T-helper 2 cell treated with Interferon-gamma antibody and Interleukin-4, amounts not matched to agents 100 ng/mL and 5 ng/mL, for 36 hours (primary cell): ENCODE measurements at regions not wholly inside any gene's neighbourhood (a gene's known extent, or its start where the extent isn't known, plus 50 kb on each side); places are given as distances from the start of the nearest gene placed in this dataset.

Experiments
- intact Hi-C: fragments of 100-400 bp; cut with micrococcal nuclease; formaldehyde crosslinking; loops from one replicate; pipeline ENCODE4 v1.15.1; 2023

DNA sequence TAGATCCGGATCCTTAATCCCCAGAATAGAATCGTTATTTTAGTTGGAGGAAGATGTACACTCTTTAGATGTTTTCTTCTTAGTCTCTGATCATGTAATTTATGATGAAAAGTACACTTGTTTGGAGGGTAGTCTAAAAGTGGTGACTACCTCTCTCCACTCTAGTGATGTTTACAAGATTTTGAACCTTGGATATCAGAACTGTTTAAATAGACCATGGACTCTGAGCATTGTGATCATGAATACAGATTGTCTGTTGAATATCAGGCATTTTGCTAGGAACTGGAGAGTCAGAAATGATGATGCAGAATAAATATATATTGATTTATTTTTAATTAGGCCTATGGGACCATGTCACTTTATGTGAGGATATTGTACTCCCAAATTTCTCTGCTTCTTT lies 706.3 kb upstream of the WWC1 start:
- intact Hi-C loops, result no loop called here

DNA sequence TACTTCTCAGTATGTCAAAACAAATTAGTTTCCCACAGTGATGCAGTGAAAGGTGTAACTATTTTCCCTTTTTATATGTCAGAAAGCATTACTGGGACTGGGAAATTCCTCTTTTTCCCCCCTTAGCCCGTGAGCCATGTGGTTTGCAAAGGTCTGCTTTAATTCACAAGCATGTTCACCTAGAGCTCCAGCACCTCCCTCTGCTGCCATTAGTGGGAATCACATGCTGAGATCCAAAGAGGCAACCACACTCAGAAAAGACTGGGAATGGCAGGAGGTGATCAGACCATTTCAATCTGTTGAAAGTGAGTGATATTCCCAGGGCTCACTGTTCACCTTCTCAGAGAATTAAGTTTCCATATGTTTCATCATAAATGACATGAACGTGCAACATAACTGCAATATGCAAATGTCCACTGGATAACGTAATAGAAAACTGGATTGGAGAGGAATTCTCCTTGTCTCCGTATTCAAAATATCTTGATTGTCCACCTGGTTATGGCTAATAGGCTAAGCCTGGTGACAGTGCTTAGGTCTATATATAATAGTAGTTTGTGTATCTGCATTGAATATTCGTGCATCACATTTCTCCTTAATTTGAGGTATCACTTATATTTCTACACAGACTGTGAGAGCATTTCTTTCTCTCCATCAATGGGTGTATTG lies 703.5 kb upstream of the WWC1 start:
- intact Hi-C loops, result no loop called here

DNA sequence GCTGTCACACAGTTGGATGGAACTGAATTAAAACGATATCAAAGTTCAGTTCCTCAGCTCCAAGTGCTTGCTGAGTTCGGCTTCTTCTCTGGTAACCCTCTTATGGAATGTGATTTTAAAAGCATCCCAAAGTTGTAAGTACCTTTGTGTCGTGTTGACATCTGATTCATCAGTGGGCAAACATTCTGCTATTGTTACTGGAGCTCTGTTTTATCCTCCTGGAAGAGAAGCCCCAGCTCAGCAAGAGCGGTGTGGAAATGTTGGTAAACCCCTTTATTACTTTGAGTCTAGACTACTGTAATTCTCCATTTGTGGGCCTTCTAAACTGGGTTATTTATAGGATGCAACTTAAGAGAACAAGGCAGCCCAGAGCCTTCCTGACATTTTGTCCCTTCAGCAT lies 699.3 kb upstream of the WWC1 start:
- intact Hi-C loops, result no loop called here

DNA sequence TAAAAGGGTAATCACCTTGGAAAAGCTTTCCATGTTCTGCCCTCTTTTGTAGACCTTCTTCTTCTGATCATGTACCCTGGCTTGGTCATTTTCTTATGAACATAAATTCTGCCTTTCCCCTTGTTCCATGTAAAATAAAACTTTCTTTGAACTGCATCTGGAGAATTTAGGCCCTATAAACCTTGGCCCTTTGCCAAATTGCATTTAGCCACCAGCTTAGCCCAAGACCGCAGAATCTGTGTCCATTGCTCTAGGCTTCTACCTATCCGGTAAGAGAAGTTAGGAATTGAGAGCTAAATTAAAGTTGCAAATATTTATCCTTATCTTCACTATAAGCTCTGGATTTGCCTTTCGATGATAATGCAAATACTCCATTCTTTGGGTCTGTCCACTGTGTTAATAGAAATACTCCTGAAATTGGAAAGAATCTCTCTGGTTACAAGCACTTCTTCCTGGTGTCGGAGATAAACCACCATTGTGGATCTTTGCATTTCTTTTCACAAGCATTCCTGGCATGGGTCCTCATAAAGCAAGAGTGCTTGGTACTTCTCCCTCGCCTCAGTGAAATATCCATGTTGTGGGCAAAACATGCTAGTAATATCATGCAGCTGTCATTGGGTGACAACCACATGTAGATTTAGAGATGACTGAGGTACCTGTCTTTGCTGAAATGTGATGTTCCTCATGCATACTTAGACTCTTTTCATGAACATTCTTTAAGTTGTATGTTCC lies 698.0 kb upstream of the WWC1 start:
- intact Hi-C loops, result no loop called here

DNA sequence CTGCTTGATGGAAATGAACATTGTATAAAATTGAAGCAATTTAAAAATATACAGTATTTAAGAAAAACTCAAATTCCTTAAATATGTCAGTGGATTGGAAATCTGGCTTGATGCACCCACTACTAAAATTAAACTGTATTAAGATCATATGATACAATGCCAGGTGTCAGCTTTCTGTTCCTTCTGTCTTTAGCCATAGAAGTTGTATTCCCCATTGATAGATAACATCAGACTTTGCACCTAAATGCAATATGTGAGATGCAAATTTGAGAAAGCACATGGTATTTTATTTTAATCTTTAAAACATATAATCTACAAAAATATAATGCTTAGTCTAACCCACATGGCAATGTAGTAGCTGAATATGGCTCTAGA lies 697.4 kb upstream of the WWC1 start:
- intact Hi-C loops, result no loop called here

DNA sequence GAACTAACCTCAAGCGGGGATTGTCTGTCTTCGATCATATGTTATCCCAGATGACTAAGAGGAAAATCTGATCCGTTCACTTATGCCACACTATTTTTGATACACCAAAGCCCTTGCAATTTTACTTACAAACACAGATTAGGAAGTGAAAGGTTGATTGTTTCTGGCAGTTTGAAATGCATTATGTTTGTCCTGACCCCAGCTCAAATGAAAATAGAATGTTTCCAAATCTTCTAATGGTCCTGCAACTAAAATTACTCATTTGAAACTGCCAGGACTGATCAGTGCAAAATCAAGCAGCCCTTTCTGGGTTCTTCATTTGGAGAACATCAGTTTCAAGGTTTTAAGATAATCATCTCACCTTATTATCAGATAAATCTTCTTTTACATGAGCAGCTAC lies 696.7 kb upstream of the WWC1 start:
- intact Hi-C loops, result no loop called here

DNA sequence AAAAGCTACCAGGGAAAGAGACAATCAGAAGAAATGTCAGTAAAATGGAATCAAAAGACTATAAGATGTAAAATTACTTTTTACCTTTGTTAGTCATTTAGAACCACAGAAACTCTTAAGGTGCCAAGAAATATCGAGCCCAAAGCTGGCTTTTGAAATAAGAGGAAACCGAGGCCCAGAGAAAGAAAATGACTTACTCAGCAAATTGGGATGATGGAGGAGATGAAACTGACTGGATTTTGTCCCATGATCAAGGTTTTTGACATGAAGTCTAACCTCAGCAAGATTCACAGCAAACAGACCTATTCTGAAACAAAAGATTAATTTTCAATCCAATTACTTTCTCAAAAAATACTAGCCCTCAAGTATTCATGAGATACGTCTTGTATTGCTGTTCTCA lies 696.2 kb upstream of the WWC1 start:
- intact Hi-C loops, result no loop called here

DNA sequence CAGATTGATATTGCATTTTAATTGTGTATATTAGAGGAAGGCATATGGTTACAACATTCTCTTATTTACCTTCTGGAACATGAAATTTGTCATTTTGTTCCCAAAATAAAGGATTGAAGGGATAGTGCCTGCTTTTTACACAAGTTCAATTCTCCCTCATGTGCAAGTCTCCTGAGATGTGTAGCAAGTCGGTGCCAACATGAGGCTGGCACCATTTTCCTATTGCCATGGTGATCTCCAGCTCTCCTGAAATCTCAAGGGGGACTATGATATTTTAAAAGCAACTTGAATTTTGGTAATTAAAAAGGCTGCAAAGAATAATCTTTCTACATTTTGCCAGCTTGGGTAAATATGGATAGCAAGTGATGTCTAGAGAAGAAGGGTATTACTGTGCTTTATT lies 693.3 kb upstream of the WWC1 start:
- intact Hi-C loops, result no loop called here

DNA sequence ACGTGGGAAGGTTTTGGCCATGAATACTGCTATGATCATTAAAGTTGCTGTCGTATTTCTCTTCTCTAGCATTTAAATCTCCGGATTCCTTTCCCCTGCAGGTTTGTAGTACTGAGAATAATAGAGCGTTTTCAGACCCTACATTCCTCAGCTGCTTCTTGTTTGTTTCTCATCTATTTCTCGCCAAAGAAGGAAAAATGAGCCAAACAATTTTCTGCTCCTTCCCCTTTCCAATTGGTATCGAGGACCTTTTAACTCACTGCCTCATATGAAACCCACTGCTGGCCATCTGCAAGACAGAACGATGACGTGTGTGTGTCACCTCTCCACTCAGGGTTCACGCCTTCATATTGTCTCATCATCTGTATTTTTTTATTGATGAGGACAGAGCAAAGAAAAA lies 689.4 kb upstream of the WWC1 start:
- intact Hi-C loops, result no loop called here

DNA sequence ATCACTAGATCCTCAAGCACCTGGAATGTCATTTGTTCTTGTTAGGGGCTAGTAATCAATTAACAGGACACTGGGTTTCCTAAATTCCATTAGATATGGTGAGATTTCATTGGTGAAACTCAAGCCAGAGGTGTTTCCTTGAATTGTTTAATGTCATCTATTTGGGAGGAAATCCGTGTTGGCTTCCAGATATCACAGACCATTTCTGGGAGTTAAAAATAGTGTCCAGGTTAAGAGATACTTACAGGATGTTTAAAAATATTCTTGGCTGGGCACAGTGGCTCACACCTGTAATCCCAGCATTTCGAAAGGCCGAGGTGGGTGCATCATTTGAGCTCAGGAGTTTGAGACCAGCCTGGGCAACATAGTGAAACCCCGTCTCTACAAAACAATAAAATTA lies 688.3 kb upstream of the WWC1 start:
- intact Hi-C loops, result no loop called here

DNA sequence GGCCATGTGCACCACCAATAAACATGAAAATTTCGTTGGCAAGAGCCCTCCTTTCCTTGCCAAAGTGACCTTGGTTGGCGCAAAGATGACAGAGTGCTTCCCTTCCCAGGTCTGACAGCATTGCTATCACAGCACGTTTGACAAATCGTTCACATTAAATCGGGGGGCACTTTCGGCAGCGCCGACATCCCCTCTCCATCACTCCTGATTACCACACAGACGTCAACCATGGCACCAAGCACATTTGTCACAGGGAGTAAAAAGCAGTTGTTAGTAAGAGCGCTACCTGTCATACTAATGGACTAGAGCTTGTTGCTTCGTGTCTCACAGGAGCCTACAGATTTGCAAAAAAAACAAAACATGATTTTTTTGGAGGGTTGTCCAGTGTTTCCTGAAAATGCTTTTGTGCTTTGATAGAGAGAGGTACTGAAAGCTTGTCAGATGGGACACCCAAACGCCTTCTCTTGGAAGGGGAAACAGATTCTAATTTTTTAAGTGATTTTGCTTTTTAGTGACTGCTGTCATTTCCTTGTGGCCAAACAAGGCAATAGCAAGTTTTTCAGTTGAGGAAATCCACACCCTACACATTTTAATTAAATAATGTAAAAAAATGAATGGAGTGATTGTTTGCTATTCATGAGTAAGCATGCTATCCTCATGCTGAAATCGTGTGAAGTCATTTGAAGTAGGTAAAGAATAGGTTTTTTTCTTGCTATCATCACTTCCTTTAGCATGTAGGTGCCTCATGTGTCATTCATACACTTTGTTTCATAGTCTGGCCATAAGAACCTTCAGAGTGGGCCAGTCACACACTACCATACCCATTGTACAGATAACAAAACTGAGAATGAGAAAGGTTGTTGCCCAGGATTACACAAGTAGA lies 682.8 kb upstream of the WWC1 start:
- intact Hi-C loops, result no loop called here

DNA sequence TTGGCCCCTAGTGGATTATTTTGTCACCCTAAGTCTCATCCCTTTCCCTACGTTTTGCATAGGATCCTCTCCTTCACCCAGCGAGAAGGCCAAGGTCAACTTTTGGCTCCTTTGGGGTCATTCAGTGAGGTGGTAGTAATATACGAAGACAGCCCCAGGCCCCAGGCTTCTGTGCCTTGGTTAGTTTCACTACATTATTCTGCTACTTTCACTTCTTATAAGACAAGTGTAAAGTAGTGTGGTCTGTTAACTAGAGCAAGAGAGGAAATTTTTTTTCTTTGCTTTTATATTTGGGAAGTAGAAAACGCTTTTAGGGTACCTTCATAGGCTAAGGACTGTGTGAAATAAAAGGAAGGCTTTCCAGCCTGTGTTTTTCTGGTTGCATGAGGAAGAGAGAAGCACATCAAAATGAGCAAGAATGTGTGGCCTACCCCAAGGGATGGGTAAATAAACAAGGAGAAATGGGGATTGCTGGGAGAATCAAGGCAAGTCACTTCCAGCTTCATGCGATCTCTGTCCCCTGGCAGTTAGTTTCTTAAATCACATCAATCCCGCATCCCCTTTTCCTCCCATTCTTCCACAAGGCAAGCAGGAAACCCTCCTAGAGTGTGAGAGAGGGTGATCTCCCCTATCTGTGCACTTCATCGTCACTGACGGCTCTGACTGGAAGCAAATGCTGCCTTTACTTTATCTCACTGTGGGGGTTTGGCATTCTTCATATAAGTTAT lies 677.0 kb upstream of the WWC1 start:
- intact Hi-C loops, result no loop called here

DNA sequence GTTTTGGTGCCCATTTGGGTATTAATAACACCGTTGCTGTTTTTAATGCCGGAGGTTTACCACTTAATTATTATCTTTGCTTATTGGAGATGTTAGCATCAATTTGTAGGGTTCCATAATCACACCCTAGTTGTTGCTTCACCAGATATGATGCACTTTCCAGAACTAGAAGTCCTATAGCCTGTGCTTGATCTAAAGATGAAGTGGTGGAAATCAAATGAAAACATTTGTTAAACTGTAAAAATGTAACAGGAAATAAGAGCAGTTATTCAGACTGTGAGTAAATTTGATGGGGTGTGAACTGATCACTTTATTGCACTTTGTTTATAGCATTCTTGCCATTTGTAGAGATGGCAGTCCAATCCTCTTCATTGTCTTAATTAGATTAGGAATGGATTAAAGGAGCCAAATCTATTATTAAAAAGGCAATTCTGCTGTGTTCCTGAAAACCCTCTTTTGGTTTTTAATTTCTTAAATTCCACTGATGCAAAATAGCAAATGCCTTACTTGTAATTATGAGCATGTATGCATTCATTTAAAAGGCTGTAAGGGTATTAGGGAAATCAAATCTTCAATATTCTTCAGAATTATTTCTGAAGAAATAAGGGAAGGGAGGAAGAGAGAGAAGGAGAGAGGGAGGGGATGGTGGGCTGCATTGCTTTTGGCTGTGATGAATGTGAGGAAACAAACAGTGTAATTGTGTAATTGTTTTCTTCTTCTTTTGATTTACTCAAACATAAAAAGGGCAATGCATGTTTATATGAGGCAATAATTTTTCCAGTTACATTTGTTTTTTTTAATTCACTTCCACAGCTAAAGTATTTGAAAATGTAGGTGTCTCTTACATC lies 675.2 kb upstream of the WWC1 start:
- intact Hi-C loops, result no loop called here

DNA sequence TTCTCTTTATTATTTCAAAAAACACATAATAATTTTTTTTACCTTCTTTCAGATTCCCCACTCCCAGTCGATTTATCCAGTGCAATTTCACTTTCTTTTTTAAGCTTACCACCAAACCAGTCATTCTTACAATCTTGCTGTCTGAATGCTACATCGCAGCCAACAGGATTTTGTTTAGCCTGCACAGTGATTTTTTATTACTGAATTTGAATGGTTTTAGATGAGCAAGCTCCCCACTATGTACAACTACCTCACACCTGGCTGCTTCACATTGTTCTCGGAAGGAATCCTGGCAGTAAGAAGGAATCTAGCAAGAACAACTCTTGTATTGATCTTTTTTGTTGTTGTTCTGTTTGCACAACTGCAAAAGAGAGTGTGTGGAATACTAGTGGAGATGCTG lies 668.1 kb upstream of the WWC1 start:
- intact Hi-C loops, result no loop called here

DNA sequence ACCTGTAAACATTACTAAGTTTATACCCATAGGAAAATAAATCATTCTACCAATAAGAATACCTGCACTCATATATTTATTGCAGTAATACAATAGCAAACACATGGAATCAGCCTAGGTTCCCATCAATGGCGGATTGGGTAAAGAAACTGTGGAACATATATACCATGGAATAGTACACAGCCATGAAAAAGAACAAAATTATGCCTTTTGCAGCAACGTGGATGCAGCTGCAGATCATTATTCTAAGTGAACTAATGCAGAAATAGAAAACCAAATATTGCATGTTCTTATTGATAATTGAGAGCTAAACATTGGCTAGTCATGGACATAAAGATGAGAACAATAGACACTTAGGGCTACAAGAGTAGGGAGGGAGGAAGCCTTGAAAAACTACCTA lies 667.4 kb upstream of the WWC1 start:
- intact Hi-C loops, result no loop called here

DNA sequence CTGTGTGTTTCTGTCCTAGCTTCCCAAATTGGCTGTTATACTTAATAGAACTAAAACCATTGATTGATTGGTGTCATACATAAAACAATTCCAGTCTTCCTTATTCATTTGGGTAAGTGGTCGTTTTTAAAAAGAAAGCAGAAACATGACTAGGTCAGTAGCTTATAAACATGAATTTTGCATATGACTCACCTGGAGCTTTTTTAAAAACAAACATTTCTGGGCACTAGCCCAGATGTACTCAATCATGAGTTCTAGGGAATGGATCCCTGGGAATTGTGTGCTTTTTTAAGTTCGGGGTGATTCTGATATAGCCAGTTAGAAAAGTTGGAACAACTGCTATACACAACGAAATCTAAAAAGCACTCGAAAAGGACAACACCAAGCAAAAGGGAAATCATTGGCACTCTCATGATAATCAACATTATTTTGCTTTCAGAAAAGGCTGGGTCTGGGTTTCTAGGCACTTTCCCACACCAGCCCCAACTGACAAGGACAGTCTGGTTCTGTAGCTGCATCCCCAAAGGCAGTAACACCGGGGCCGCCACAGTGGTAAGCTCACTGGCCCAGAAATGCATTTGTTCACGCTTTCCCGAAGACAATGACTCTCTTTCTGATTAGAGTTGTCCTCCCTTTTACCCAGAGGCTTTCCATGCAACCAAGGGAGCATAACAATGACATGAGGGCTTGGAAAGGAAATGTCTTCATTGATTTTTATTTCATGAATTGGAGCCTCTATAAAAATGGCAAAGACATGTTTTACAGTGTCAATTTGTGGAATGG lies 664.9 kb upstream of the WWC1 start:
- intact Hi-C loops, result no loop called here

DNA sequence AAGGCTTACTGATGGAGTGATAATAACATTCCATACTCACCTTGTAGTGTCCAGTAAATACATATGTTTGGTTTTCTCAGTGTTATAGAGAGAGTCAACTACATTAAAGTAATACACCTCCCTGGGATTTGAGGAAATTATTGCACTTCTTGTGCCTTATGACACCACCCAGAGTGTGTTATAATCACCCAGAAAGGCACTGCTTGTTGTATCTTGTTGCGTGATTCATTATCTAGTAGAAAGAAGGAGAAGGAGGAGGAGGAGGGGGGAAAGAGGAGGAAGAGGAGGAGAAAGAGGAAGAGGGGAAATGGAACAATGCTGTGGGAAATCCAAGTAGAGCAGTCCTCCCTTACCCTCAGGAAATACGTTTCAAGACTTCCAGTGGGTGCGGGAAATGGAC lies 661.8 kb upstream of the WWC1 start:
- intact Hi-C loops, result no loop called here

DNA sequence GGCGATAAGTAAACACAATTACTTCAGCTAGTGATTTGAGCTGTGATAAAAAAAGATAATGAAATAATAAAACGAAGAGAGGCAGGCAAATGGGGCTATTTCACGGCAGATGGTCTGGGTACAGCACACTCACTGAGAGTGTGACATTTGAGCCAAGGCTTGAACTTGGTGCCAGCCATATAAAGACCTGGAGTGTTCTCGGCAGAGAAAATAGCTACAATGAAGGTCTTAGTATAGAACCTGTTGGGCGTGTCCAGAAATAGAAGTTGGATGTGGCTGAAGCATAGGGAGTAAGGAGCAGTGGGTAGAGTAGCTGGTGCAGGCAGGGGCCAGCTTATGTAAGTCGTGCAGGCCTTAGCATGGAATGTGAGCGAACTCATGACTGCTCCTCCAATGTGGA lies 660.3 kb upstream of the WWC1 start:
- intact Hi-C loops, result no loop called here

DNA sequence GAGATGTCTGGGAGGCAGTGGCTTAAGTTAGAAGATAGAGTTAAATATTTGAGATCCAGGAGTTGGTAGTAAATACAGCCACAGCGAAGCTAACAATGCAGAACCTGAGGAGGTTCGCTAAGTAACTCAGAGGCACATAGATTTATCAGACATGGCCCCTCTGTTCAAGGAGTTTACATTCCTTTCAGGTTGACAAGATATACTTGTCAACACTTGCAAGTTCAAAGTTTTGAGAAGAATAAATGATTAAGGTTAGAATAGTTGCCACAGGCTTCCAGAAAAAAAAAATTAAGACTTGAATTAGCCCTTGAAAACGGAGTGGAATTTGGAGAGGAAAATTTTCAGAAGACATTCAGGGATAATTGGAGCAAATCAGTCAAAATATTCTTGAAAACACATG lies 658.3 kb upstream of the WWC1 start:
- intact Hi-C loops, result no loop called here

DNA sequence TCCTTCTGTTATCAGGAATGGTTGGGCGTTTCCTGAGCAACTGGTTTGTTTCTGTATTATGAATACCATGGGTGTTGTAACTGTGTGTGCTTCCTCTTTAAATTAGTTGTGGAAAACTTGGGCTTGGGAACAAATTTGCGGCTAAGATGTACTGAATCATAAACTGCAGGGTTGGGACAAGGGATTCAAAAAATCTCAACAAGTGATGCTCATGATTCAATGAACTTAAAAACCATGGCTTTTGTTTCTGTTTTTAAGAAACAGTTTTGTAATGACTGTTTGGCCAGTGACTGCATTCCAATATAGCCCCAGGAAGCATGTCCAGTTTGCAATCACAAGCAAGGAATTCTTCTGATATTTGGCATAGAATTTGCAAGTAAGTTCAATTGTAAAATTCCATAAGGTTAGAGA lies 657.5 kb upstream of the WWC1 start:
- intact Hi-C loops, result no loop called here
